ENCODE measurements at regions not wholly inside any gene's neighbourhood (a gene's known extent, or its start where the extent isn't known, plus 50 kb on each side); places are given as distances from the start of the nearest gene placed in this dataset.

DNA sequence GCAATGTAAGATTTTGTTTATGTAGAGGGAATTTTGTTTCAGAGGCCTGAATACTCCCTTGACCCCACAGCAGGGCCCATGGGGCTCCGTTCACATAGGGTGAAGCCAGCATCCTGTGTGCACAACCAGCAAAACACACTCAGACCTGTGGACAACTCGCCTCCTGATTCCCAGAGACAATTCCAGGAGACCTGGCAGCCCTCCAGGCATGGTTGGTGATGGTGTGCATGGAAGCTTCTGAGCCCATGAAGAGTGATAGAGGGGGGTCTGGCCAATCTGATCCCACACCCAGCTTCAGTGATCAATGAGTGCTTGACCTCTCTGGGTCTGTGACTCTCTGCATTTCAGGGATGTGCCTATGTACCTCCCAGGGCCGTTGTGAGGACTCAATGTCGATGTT, 91.0 kb upstream of the RAB6C start (continued):
- TF ChIP-seq, protein P1, sequence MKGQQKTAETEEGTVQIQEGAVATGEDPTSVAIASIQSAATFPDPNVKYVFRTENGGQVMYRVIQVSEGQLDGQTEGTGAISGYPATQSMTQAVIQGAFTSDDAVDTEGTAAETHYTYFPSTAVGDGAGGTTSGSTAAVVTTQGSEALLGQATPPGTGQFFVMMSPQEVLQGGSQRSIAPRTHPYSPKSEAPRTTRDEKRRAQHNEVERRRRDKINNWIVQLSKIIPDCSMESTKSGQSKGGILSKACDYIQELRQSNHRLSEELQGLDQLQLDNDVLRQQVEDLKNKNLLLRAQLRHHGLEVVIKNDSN (IDR thresholded peaks at IDR 0.05; ENCODE audit: borderline replicate concordance, low read depth), result no peak
- TF ChIP-seq, protein P2, sequence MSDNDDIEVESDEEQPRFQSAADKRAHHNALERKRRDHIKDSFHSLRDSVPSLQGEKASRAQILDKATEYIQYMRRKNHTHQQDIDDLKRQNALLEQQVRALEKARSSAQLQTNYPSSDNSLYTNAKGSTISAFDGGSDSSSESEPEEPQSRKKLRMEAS (IDR thresholded peaks at IDR 0.05; ENCODE audit: low read depth), result no peak

DNA sequence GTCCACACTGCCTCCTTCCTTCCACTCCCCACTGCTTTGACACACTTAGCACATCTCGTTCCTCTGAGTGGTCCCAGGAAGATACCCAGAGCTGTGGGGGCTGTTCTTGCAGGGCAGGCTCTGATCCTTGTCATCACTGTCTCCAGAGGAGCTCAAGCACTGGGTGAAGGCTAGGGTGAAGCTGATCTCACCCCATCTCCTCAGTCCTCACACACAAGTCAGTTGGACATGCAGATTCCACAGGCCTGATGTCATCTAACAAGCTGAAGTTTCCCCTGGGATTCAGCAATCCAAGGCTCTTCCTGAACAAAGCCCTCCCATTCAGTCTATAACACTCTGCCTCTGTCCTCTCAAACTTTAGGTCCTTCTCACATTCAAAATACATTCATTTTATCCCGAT, 90.6 kb upstream of the RAB6C start:
- H2AFZ ChIP-seq (ENCODE audit: low read depth), result no peak overlapping the region
- no peaks in the 10 kb centered on the region for H3K79me2 ChIP-seq (ENCODE audit: insufficient read depth)
- H3F3A ChIP-seq (replicated peaks; ENCODE audit: insufficient read depth), result no peaks in the 10 kb centered on the region
- POLR2A ChIA-PET, result no interaction called here
- DNase-seq, result no peak
- no peaks in the 10 kb centered on the region for H3K27me3 ChIP-seq (ENCODE audit: insufficient read depth)
- no peaks in the 10 kb centered on the region for H3K36me3 ChIP-seq (replicated peaks in 1 of 2; ENCODE audit: control insufficient read depth in 1 of 2, insufficient read depth in 2 of 2, low read length in 1 of 2)
- no peak overlapping the region for H3K27ac ChIP-seq (ENCODE audit: low read depth in 2 of 2, low read length in 1 of 2)
- no peaks in the 10 kb centered on the region for H3K9me2 ChIP-seq
- H3K4me2 ChIP-seq, result no peak overlapping the region
- CTCF ChIA-PET, result interaction anchor here (0.9 kb wide), 1 partner anchor 18 kb away, joined by 3 read pairs; no protein-coding TSS in a partner anchor
- WGBS (ENCODE audit: low lambda C conversion rate), result 14% methylated on average over 2 of the region's 2 CpGs
- TF ChIP-seq TEAD4 (IDR thresholded peaks at IDR 0.05; ENCODE audit: borderline replicate concordance, insufficient read depth) (no peak), MXI1 (IDR thresholded peaks at IDR 0.05; ENCODE audit: low read depth, low read length) (no peak), TAF1 (IDR thresholded peaks at IDR 0.05; ENCODE audit: borderline replicate concordance, low read depth, low read length) (no peak), CHD2 (IDR thresholded peaks at IDR 0.05; ENCODE audit: low read length, partially characterized antibody) (no peak), TCF12 (IDR thresholded peaks at IDR 0.05) (no peak), NRF1 (IDR thresholded peaks at IDR 0.05; ENCODE audit: low read depth, low read length) (no peak), FOXM1 (IDR thresholded peaks at IDR 0.05; ENCODE audit: low read depth) (no peak), RXRA (IDR thresholded peaks at IDR 0.05; ENCODE audit: borderline replicate concordance, low read depth) (no peak), SIN3A (IDR thresholded peaks at IDR 0.05; ENCODE audit: borderline replicate concordance, low read depth, low read length) (no peak), FOSL2 (IDR thresholded peaks at IDR 0.05; ENCODE audit: borderline replicate concordance, low read depth) (no peak), RFX5 (IDR thresholded peaks at IDR 0.05; ENCODE audit: low read length) (no peak), SMC3 (IDR thresholded peaks at IDR 0.05; ENCODE audit: low read depth, low read length) (no peak), EP300 (IDR thresholded peaks at IDR 0.05; ENCODE audit: borderline replicate concordance in 1 of 2, low read depth in 1 of 2, low read length in 1 of 2) (no peak), YY1 (IDR thresholded peaks at IDR 0.05; ENCODE audit: low read depth) (no peak), ELF1 (IDR thresholded peaks at IDR 0.05) (no peak), RAD21 (IDR thresholded peaks at IDR 0.05; ENCODE audit: low read length) (no peak)
- TF ChIP-seq, protein P1 (IDR thresholded peaks at IDR 0.05; ENCODE audit: borderline replicate concordance, low read depth), result no peak
- TF ChIP-seq, protein P3, sequence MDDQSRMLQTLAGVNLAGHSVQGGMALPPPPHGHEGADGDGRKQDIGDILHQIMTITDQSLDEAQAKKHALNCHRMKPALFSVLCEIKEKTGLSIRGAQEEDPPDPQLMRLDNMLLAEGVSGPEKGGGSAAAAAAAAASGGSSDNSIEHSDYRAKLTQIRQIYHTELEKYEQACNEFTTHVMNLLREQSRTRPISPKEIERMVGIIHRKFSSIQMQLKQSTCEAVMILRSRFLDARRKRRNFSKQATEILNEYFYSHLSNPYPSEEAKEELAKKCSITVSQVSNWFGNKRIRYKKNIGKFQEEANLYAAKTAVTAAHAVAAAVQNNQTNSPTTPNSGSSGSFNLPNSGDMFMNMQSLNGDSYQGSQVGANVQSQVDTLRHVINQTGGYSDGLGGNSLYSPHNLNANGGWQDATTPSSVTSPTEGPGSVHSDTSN (IDR thresholded peaks at IDR 0.05), result no peak
- TF ChIP-seq, protein P4, sequence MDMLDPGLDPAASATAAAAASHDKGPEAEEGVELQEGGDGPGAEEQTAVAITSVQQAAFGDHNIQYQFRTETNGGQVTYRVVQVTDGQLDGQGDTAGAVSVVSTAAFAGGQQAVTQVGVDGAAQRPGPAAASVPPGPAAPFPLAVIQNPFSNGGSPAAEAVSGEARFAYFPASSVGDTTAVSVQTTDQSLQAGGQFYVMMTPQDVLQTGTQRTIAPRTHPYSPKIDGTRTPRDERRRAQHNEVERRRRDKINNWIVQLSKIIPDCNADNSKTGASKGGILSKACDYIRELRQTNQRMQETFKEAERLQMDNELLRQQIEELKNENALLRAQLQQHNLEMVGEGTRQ (IDR thresholded peaks at IDR 0.05; ENCODE audit: borderline replicate concordance, low read depth, low read length), result no peak
- no peak overlapping the region for H3K4me3 ChIP-seq (ENCODE audit: low read depth in 2 of 2, low read length in 1 of 2)
- no peaks in the 10 kb centered on the region for H4K20me1 ChIP-seq (ENCODE audit: insufficient read depth)
- no peaks in the 10 kb centered on the region for H3K9me3 ChIP-seq
- no peak overlapping the region for H3K9ac ChIP-seq
- H3K4me1 ChIP-seq (ENCODE audit: control insufficient read depth in 1 of 2, insufficient read depth in 2 of 2, low read depth in 1 of 2, low read length in 1 of 2), result no peaks in the 10 kb centered on the region

Data from SK-N-SH (cell line).